Fibroblast of the aortic adventitia (primary cell): ENCODE measurements at regions not wholly inside any gene's neighbourhood (a gene's known extent, or its start where the extent isn't known, plus 50 kb on each side); places are given as distances from the start of the nearest gene placed in this dataset.

Source experiments
- DNase-seq: peaks from one replicate; pipeline ENCODE4 v3.0.0-alpha.2; 2010; ENCODE audit warnings: low read depth
- H3K4me3 ChIP-seq: 2 replicates; pipeline ENCODE4 v1.5.1; 2011; ENCODE audit warnings: low read depth, mild to moderate bottlenecking, control low read depth, low read length, moderate library complexity
- CTCF ChIP-seq: IDR thresholded peaks from 2 replicates; pipeline ENCODE4 v1.5.1; 2011; ENCODE audit warnings: mild to moderate bottlenecking, low read length, control low read depth, inconsistent platforms; ENCODE audit not compliant: insufficient read depth

GRCh38 chr18:34280000-34280399, 55.3 kb upstream of the NOL4 start:
- H3K4me3 ChIP-seq: no peak overlapping the region
- DNase-seq: no peak
- TF ChIP-seq CTCF: no peak

- H3K4me3 ChIP-seq: no peak overlapping the region
- no peak for DNase-seq
- no peak for TF ChIP-seq CTCF
Measured at GRCh38 chr18:34280653-34281052, 55.9 kb upstream of the NOL4 start.

GRCh38 chr18:34281290-34281689, 56.6 kb upstream of the NOL4 start:
- no peak for TF ChIP-seq CTCF
- no peak for DNase-seq

GRCh38 chr18:34281722-34282121, 57.0 kb upstream of the NOL4 start:
- TF ChIP-seq CTCF: no peak
- DNase-seq: no peak
- H3K4me3 ChIP-seq: no peak overlapping the region

More at GRCh38 chr18:34281290-34281689, 56.6 kb upstream of the NOL4 start:
- no peak overlapping the region for H3K4me3 ChIP-seq

GRCh38 chr18:34283506-34283905, 58.8 kb upstream of the NOL4 start:
- no peak overlapping the region for H3K4me3 ChIP-seq
- TF ChIP-seq CTCF: no peak
- no peak for DNase-seq

GRCh38 chr18:34287825-34288224, 63.1 kb upstream of the NOL4 start:
- H3K4me3 ChIP-seq: no peak overlapping the region
- no peak for TF ChIP-seq CTCF
- DNase-seq: no peak

GRCh38 chr18:34292594-34292993, 67.9 kb upstream of the NOL4 start:
- no peak for TF ChIP-seq CTCF
- no peak for DNase-seq
- no peak overlapping the region for H3K4me3 ChIP-seq
